Type B pancreatic cell (in vitro differentiated cells): ENCODE measurements at regions not wholly inside any gene's neighbourhood (a gene's known extent, or its start where the extent isn't known, plus 50 kb on each side); places are given as distances from the start of the nearest gene placed in this dataset.

Experiments
- DNase-seq: peaks from one replicate; pipeline ENCODE4 v3.0.0; 2021; ENCODE audit warnings: mixed read lengths; ENCODE audit not compliant: unreplicated experiment; ENCODE audit errors: extremely low spot score
- H3K27ac Mint-ChIP-seq: 2 replicates; pipeline ENCODE4 v1.8.0; 2021; ENCODE audit warnings: mild to moderate bottlenecking, mixed read lengths
- H3K27me3 Mint-ChIP-seq: 2 replicates; pipeline ENCODE4 v1.8.0; 2021; ENCODE audit warnings: mixed read lengths
- H3K36me3 Mint-ChIP-seq: 2 replicates; pipeline ENCODE4 v1.8.0; 2021; ENCODE audit warnings: mixed read lengths
- H3K4me1 Mint-ChIP-seq: one replicate; pipeline ENCODE4 v1.8.0; 2021; ENCODE audit warnings: mixed read lengths; ENCODE audit not compliant: unreplicated experiment
- H3K4me3 Mint-ChIP-seq: 2 replicates; pipeline ENCODE4 v1.8.0; 2021; ENCODE audit warnings: mild to moderate bottlenecking, mixed read lengths
- H3K9me3 Mint-ChIP-seq: 2 replicates; pipeline ENCODE4 v1.8.0; 2021; ENCODE audit warnings: mixed read lengths
- TF ChIP-seq, protein P1 (sequence below): fragments of 200-600 bp; sonication (generic); conservative IDR thresholded peaks from 2 replicates; pipeline ENCODE4 v1.5.0; 2021; ENCODE audit warnings: antibody characterized with exemption, mild to moderate bottlenecking

DNA sequence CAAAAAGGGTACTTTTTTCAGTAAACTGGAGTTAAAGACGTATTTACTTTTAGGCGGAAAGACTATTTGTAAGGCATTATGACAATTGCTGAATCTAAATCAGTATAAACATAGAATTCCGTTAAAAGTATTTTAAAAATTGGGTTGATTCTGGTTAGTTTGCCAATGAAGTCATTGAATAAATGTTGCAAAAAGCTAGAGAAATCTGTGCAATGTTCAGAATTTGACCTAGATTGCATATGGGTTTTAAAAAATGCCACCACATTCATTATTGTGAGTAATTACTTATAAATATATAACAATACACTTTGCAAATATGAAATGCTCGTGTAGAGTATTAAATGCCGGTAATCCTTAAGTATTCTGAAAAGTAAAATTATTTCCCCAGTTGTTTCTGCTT lies 116.5 kb upstream of the EEF1E1 start:
- H3K4me3 Mint-ChIP-seq = no peak overlapping the region
- no peak for DNase-seq
- H3K4me1 Mint-ChIP-seq = peaks cover 4% of the 10 kb centered on the region
- H3K27ac Mint-ChIP-seq = no peak overlapping the region
- H3K9me3 Mint-ChIP-seq = no peaks in the 10 kb centered on the region
- TF ChIP-seq, protein P1, sequence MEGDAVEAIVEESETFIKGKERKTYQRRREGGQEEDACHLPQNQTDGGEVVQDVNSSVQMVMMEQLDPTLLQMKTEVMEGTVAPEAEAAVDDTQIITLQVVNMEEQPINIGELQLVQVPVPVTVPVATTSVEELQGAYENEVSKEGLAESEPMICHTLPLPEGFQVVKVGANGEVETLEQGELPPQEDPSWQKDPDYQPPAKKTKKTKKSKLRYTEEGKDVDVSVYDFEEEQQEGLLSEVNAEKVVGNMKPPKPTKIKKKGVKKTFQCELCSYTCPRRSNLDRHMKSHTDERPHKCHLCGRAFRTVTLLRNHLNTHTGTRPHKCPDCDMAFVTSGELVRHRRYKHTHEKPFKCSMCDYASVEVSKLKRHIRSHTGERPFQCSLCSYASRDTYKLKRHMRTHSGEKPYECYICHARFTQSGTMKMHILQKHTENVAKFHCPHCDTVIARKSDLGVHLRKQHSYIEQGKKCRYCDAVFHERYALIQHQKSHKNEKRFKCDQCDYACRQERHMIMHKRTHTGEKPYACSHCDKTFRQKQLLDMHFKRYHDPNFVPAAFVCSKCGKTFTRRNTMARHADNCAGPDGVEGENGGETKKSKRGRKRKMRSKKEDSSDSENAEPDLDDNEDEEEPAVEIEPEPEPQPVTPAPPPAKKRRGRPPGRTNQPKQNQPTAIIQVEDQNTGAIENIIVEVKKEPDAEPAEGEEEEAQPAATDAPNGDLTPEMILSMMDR = no peak
- no peaks in the 10 kb centered on the region for H3K36me3 Mint-ChIP-seq
- H3K27me3 Mint-ChIP-seq = no peaks in the 10 kb centered on the region

DNA sequence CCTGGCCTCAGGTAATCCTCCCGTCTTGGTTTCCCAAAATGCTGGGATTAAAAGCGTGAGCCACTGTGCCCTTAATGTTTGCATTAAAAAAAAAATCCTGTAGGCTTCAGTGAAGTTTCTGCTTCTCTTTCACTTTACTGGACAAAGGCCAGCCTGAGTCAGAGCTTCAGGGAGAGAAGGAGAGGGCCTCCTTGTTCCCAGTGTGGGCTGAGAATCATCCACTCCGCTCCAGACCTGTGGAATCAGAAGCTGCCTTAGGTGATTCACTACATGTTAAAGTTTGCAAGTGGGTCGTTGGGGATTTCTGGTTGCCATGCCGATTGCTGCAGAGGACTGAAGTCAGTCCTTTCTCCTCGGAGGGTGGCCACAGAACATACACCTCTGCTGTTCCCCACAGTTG lies 113.3 kb upstream of the EEF1E1 start:
- no peaks in the 10 kb centered on the region for H3K9me3 Mint-ChIP-seq
- TF ChIP-seq, protein P1 = no peak
- H3K4me3 Mint-ChIP-seq = no peak overlapping the region
- no peak for DNase-seq
- H3K36me3 Mint-ChIP-seq = no peaks in the 10 kb centered on the region
- H3K4me1 Mint-ChIP-seq = peaks cover 4% of the 10 kb centered on the region
- H3K27ac Mint-ChIP-seq = no peak overlapping the region
- H3K27me3 Mint-ChIP-seq = no peaks in the 10 kb centered on the region

DNA sequence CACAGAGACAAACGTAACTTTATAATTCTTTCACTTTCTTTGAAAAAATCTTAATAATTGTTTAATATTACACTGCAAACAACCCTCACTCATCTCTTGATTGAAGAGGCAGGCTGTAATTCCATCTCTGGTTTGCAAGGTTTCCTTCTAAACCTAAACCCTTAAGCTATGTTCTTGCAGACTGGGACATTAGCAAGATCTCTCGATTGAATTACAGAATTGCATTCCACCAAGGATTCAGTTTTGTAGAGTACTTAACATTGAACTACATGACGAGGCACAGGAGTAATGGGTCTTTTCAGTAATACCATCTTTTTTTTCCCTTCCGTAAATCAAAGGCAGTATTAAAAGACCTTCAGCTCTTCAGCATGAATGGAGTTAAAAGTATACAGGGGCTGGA lies 111.6 kb upstream of the EEF1E1 start:
- Mint-ChIP-seq H3K36me3 (no peaks in the 10 kb centered on the region), H3K4me3 (no peak overlapping the region), H3K9me3 (no peaks in the 10 kb centered on the region), H3K27me3 (peaks cover 3% of the 10 kb centered on the region), H3K27ac (no peak overlapping the region), H3K4me1 (no peaks in the 10 kb centered on the region)
- TF ChIP-seq, protein P1 = no peak
- no peak for DNase-seq

DNA sequence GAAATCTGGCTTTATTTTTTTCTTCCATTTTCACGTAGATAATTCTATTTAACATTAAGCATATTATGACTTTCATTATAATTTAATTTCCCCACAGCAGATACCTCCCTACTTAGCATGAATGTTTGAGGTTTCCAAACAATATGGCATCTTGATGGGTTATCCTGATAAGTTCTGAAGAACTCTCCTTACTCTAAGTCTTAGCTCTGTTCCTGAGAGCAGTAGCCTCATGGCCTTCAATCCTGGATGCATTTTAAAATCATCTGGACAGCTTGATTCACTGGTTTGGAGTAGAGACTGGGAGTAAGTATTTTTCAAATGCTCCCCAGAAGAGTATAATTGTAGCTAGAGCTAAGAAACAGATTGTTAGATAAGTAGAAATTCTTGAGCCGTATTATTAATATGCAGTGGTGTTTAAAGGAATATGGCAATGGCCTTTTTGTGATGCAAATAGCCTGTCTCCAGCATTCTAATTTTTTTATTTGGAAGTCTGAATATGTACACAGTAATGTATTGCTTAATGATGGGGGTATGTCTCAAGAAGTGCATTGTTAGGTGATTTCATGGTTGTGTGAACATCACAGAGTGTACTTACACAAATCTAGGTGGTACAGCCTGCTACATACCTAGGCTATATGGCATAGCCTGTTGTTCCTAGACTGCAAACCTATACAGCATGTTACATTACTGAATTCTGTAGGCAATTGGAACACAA lies 110.5 kb upstream of the EEF1E1 start:
- no peaks in the 10 kb centered on the region for H3K9me3 Mint-ChIP-seq
- H3K4me1 Mint-ChIP-seq = no peaks in the 10 kb centered on the region
- H3K27me3 Mint-ChIP-seq = peaks cover 3% of the 10 kb centered on the region
- no peak for DNase-seq
- no peaks in the 10 kb centered on the region for H3K36me3 Mint-ChIP-seq
- H3K27ac Mint-ChIP-seq = no peak overlapping the region
- TF ChIP-seq, protein P1 = no peak
- no peak overlapping the region for H3K4me3 Mint-ChIP-seq

DNA sequence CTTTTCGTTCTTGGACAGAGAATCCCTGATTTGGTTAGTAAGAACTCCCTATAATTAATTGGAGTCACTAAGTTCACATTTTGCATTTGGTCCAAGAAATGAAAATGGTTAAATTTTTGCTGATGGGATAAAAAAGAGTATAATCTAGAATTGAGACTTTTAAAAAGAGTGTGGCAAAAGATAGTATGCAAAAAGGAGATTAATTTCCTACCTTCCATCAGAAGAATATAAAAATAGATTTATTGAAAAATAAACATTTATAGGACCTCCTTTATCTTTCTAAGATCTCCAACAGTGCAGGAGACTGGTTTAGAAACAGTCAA lies 105.5 kb upstream of the EEF1E1 start:
- no peak overlapping the region for H3K4me3 Mint-ChIP-seq
- no peak for DNase-seq
- H3K27ac Mint-ChIP-seq = no peak overlapping the region
- H3K9me3 Mint-ChIP-seq = no peaks in the 10 kb centered on the region
- H3K27me3 Mint-ChIP-seq = peaks cover 3% of the 10 kb centered on the region
- TF ChIP-seq, protein P1 = no peak
- no peaks in the 10 kb centered on the region for H3K36me3 Mint-ChIP-seq
- no peaks in the 10 kb centered on the region for H3K4me1 Mint-ChIP-seq
